HepG2 (cell line): ENCODE measurements at regions not wholly inside any gene's neighbourhood (a gene's known extent, or its start where the extent isn't known, plus 50 kb on each side); places are given as distances from the start of the nearest gene placed in this dataset.
A peak's percentile ranks its signal among the peaks of the same experiment; 100 is the strongest.

Experiments
- ATAC-seq: fragments of 200-7000 bp; cut with Tn5 transposase; 3 replicates; pipeline ENCODE4 v1.9.1; 2020; ENCODE audit warnings: mild to moderate bottlenecking, moderate library complexity
- BruUV-seq: library from RNA; stranded (reverse); fragments of 400-500 nt; replicated peaks from 2 replicates; lab custom pipeline; 2021; lab: Mats Ljungman, UMichigan
- CTCF ChIA-PET: fragments of 300-600 bp; formaldehyde crosslinking; extraction: SDS; loops from one replicate; lab custom pipeline; 2021; ENCODE audit warnings: low total read pairs, inconsistent platforms, low intra/inter-chr PET ratio; lab: Yijun Ruan, JAX
- POLR2A ChIA-PET: fragments of 350-600 bp; sonication (Branson Sonifier 250); formaldehyde crosslinking; loops from one replicate; lab custom pipeline; 2020; ENCODE audit warnings: antibody characterized with exemption, inconsistent platforms; lab: Yijun Ruan, JAX
- DNase-seq: peaks from one replicate; pipeline ENCODE4 v3.0.0-alpha.2; 2015; ENCODE audit warnings: low spot score
- FAIRE-seq: peaks from 3 replicates; lab custom pipeline; 2011; peaks lifted over from hg19 to GRCh38; lab: Jason Lieb, UNC
- H2AFZ ChIP-seq: one replicate; pipeline ENCODE4 v1.6.1; 2011; ENCODE audit warnings: low read length, inconsistent platforms
- H3K27ac ChIP-seq: fragments of 300-600 bp; 3 replicates; pipeline ENCODE4 v1.8.0; 2011; ENCODE audit warnings: mixed run types, mild to moderate bottlenecking, mixed read lengths, low read length, inconsistent platforms; ENCODE audit not compliant: insufficient read depth; ENCODE audit errors: extremely low read length
- H3K27me3 ChIP-seq, 2 experiments: fragments of 200-600 bp in 1 of 2; 2 replicates in 1 of 2; 3 replicates in 1 of 2; pipeline versions ENCODE4 v1.6.0 to v1.8.0; 2011; ENCODE audit warnings: low read length in 2 of 2, mild to moderate bottlenecking in 2 of 2, moderate library complexity in 2 of 2, inconsistent platforms in 1 of 2; ENCODE audit not compliant: insufficient read depth in 2 of 2, control insufficient read depth in 1 of 2
- H3K36me3 ChIP-seq, 2 experiments: fragments of 200-600 bp in 1 of 2; replicated peaks in 1 of 2; 2 replicates in 1 of 2; 3 replicates in 1 of 2; pipeline versions ENCODE4 v1.5.1 to v1.8.0; 2011; ENCODE audit warnings: low read length in 2 of 2, inconsistent platforms in 1 of 2; ENCODE audit not compliant: insufficient read depth in 2 of 2, control insufficient read depth in 1 of 2
- H3K4me1 ChIP-seq: 2 replicates; pipeline ENCODE4 v1.5.1; 2012; ENCODE audit warnings: low read length, inconsistent platforms; ENCODE audit not compliant: insufficient read depth
- H3K4me2 ChIP-seq: 2 replicates; pipeline ENCODE4 v1.6.0; 2011; ENCODE audit warnings: low read depth, low read length, inconsistent platforms
- H3K4me3 ChIP-seq, 3 experiments: fragments of 200-600 bp in 1 of 3; sonication (generic), shearing (Covaris generic) in 1 of 3; replicated peaks in 1 of 3; 2 replicates each; pipeline ENCODE4 v1.5.1; 2011 to 2016; ENCODE audit warnings: low read length in 3 of 3, inconsistent platforms in 2 of 3, low read depth in 2 of 3, mild to moderate bottlenecking in 2 of 3, control low read depth in 1 of 3, mixed read lengths in 1 of 3; ENCODE audit not compliant: insufficient read depth in 1 of 3
- H3K79me2 ChIP-seq: one replicate; pipeline ENCODE4 v1.6.1; 2011; ENCODE audit warnings: low read length, inconsistent platforms; ENCODE audit not compliant: insufficient read depth
- H3K9ac ChIP-seq: 2 replicates; pipeline ENCODE4 v1.6.0; 2011; ENCODE audit warnings: mild to moderate bottlenecking, low read depth, low read length, inconsistent platforms; ENCODE audit not compliant: insufficient read depth
- H3K9me3 ChIP-seq: 2 replicates; pipeline ENCODE4 v1.5.1; 2012; ENCODE audit warnings: mild to moderate bottlenecking, low read length
- H4K20me1 ChIP-seq: 2 replicates; pipeline ENCODE4 v1.6.0; 2011; ENCODE audit warnings: inconsistent platforms, mild to moderate bottlenecking, low read length, moderate library complexity; ENCODE audit not compliant: insufficient read depth
- CREB1 ChIP-seq, 2 experiments: fragments of 450-650 bp in 1 of 2; IDR thresholded peaks; 2 replicates each; pipeline ENCODE4 v1.6.1; 2016 to 2017; ENCODE audit warnings: control low read depth in 1 of 2, mild to moderate bottlenecking in 1 of 2, missing compliant biosample characterization in 1 of 2, missing genetic modification characterization in 1 of 2
- WGBS: methylation state at CpG from one replicate; pipeline ENCODE4 v1.1.6; 2017; ENCODE audit warnings: low lambda C conversion rate; 5-methylcytosine and 5-hydroxymethylcytosine counted together
- in situ Hi-C: cut with HindIII; loops from 2 replicates; pipeline ENCODE4 v1.10.0; 2017; ENCODE audit warnings: low pct_unique_long_range_greater_than_20kb; ENCODE audit not compliant: extremely low pct_ligation_motif_present
- intact Hi-C: fragments of 100-400 bp; cut with micrococcal nuclease; formaldehyde crosslinking; loops from one replicate; pipeline ENCODE4 v1.10.0; 2022; ENCODE audit not compliant: unreplicated experiment
- TF ChIP-seq, protein P1 (sequence below): IDR thresholded peaks from 2 replicates; pipeline ENCODE4 v1.6.1; 2016; ENCODE audit warnings: missing compliant biosample characterization, missing genetic modification reagents, borderline replicate concordance

DNA sequence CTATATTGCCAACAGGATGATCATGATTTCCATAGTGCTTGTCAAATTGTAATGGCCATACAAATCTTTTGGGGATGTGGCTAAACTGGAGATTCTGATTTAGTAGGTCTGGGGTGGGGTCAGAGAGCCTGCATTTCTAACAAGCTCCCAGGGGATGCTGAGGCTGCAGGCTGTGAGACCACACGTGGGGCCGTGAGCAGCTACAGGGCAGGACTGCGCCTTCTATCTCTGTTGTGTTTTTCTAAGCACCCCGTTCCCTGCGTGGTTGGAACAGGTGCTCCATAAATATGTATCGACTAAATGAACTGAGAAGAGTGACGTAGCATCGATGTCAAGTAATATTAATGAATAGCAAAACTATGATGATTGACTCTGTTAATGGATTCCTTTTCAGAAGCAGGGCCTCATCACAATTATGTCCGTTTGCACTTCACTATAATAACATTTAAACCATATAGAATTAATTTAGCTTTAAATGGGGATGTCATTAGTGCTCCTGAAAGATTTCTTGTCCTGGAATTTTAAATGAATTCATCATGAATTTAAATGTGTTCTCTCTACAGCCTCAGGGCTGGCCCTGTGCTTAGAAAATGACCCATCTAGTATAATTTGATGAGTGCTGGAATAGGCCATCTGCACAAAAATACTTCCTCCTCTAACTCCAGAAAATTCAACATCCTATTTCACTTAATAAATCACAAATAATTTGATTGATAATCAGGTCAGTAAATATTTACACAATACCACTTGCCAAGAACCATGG, 51.7 kb upstream of the SIAH3 start:
- 6% methylated on average over 9 of the region's 9 CpGs for WGBS
- Histone ChIP-seq H2AFZ (no peak overlapping the region), H3K4me1 (no peaks in the 10 kb centered on the region), H3K9ac (no peak overlapping the region), H3K79me2 (no peaks in the 10 kb centered on the region), H3K27me3 (no peaks in the 10 kb centered on the region; a peak in 1 of 5 replicates), H3K9me3 (no peaks in the 10 kb centered on the region), H3K36me3 (no peaks in the 10 kb centered on the region), H3K4me2 (no peak overlapping the region), H4K20me1 (no peaks in the 10 kb centered on the region), H3K27ac (no peak overlapping the region), H3K4me3 (no peak overlapping the region)
- TF ChIP-seq CREB1 (IDR thresholded peaks at IDR 0.05) (peak; percentile 55), CREB1 (CRISPR knock-in tag; IDR thresholded peaks at IDR 0.05) (no peak)
- TF ChIP-seq, protein P1, sequence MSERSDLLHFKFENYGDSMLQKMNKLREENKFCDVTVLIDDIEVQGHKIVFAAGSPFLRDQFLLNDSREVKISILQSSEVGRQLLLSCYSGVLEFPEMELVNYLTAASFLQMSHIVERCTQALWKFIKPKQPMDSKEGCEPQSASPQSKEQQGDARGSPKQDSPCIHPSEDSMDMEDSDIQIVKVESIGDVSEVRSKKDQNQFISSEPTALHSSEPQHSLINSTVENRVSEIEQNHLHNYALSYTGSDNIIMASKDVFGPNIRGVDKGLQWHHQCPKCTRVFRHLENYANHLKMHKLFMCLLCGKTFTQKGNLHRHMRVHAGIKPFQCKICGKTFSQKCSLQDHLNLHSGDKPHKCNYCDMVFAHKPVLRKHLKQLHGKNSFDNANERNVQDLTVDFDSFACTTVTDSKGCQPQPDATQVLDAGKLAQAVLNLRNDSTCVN = no peak
- intact Hi-C loops = no loop called here
- FAIRE-seq = no peak
- no TSS peak for BruUV-seq
- ChIA-PET CTCF (no interaction called here), POLR2A (no interaction called here)
- no peak for DNase-seq
- ATAC-seq = no peak
- in situ Hi-C loops = no loop called here
